ENCODE measurements at regions not wholly inside any gene's neighbourhood (a gene's known extent, or its start where the extent isn't known, plus 50 kb on each side); places are given as distances from the start of the nearest gene placed in this dataset.

- no peak overlapping the region for H3K4me3 ChIP-seq (ENCODE audit: low read length)
- no peaks in the 10 kb centered on the region for H3K27me3 ChIP-seq (ENCODE audit: insufficient read depth, low read length)
- no peaks in the 10 kb centered on the region for H3K9me3 ChIP-seq (ENCODE audit: low read length)
- H3K36me3 ChIP-seq (ENCODE audit: insufficient read depth, low read length), result no peaks in the 10 kb centered on the region
- H3K4me1 ChIP-seq (ENCODE audit: insufficient read depth, low read length), result no peaks in the 10 kb centered on the region
- no peak overlapping the region for H2AFZ ChIP-seq (ENCODE audit: low read depth, low read length)
Measured at GRCh38 chr5:2905741-2906140, 154.3 kb upstream of the IRX2 start.

GRCh38 chr5:2904956-2905355 lies 153.5 kb upstream of the IRX2 start:
- Histone ChIP-seq H3K36me3 (ENCODE audit: insufficient read depth, low read length) (no peaks in the 10 kb centered on the region), H3K27me3 (ENCODE audit: insufficient read depth, low read length) (no peaks in the 10 kb centered on the region), H3K9me3 (ENCODE audit: low read length) (no peaks in the 10 kb centered on the region), H3K4me3 (ENCODE audit: low read length) (no peak overlapping the region), H2AFZ (ENCODE audit: low read depth, low read length) (no peak overlapping the region), H3K4me1 (ENCODE audit: insufficient read depth, low read length) (no peaks in the 10 kb centered on the region)

GRCh38 chr5:2904399-2904798 lies 152.9 kb upstream of the IRX2 start:
- Histone ChIP-seq H3K4me1 (ENCODE audit: insufficient read depth, low read length) (no peaks in the 10 kb centered on the region), H3K36me3 (ENCODE audit: insufficient read depth, low read length) (no peaks in the 10 kb centered on the region), H2AFZ (ENCODE audit: low read depth, low read length) (no peak overlapping the region), H3K27me3 (ENCODE audit: insufficient read depth, low read length) (no peaks in the 10 kb centered on the region), H3K4me3 (ENCODE audit: low read length) (no peak overlapping the region), H3K9me3 (ENCODE audit: low read length) (no peaks in the 10 kb centered on the region)

GRCh38 chr5:2903451-2904395 lies 152.2 kb upstream of the IRX2 start:
- no peaks in the 10 kb centered on the region for H3K9me3 ChIP-seq (ENCODE audit: low read length)
- H3K27me3 ChIP-seq (ENCODE audit: insufficient read depth, low read length), result no peaks in the 10 kb centered on the region
- no peak overlapping the region for H2AFZ ChIP-seq (ENCODE audit: low read depth, low read length)
- H3K4me3 ChIP-seq (ENCODE audit: low read length), result no peak overlapping the region
- no peaks in the 10 kb centered on the region for H3K4me1 ChIP-seq (ENCODE audit: insufficient read depth, low read length)
- no peaks in the 10 kb centered on the region for H3K36me3 ChIP-seq (ENCODE audit: insufficient read depth, low read length)

- Histone ChIP-seq H3K4me3 (ENCODE audit: low read length) (no peak overlapping the region), H3K27me3 (ENCODE audit: insufficient read depth, low read length) (no peaks in the 10 kb centered on the region), H3K36me3 (ENCODE audit: insufficient read depth, low read length) (no peaks in the 10 kb centered on the region), H3K4me1 (ENCODE audit: insufficient read depth, low read length) (no peaks in the 10 kb centered on the region), H2AFZ (ENCODE audit: low read depth, low read length) (no peak overlapping the region), H3K9me3 (ENCODE audit: low read length) (no peaks in the 10 kb centered on the region)
Measured at GRCh38 chr5:2902742-2903297, 151.3 kb upstream of the IRX2 start.

- Histone ChIP-seq H3K9me3 (ENCODE audit: low read length) (no peaks in the 10 kb centered on the region), H3K4me1 (ENCODE audit: insufficient read depth, low read length) (no peaks in the 10 kb centered on the region), H2AFZ (ENCODE audit: low read depth, low read length) (no peak overlapping the region), H3K27me3 (ENCODE audit: insufficient read depth, low read length) (no peaks in the 10 kb centered on the region), H3K36me3 (ENCODE audit: insufficient read depth, low read length) (no peaks in the 10 kb centered on the region), H3K4me3 (ENCODE audit: low read length) (no peak overlapping the region)
Measured at GRCh38 chr5:2902186-2902585, 150.7 kb upstream of the IRX2 start.

GRCh38 chr5:2901511-2901910 lies 150.0 kb upstream of the IRX2 start:
- Histone ChIP-seq H3K4me3 (ENCODE audit: low read length) (no peak overlapping the region), H3K36me3 (ENCODE audit: insufficient read depth, low read length) (no peaks in the 10 kb centered on the region)

GRCh38 chr5:2901096-2901495 lies 149.6 kb upstream of the IRX2 start:
- Histone ChIP-seq H3K36me3 (ENCODE audit: insufficient read depth, low read length) (no peaks in the 10 kb centered on the region), H2AFZ (ENCODE audit: low read depth, low read length) (no peak overlapping the region), H3K4me3 (ENCODE audit: low read length) (no peak overlapping the region), H3K9me3 (ENCODE audit: low read length) (no peaks in the 10 kb centered on the region), H3K27me3 (ENCODE audit: insufficient read depth, low read length) (no peaks in the 10 kb centered on the region), H3K4me1 (ENCODE audit: insufficient read depth, low read length) (no peaks in the 10 kb centered on the region)

More at GRCh38 chr5:2901511-2901910, 150.0 kb upstream of the IRX2 start:
- H3K4me1 ChIP-seq (ENCODE audit: insufficient read depth, low read length), result no peaks in the 10 kb centered on the region
- H3K27me3 ChIP-seq (ENCODE audit: insufficient read depth, low read length), result no peaks in the 10 kb centered on the region
- no peaks in the 10 kb centered on the region for H3K9me3 ChIP-seq (ENCODE audit: low read length)
- no peak overlapping the region for H2AFZ ChIP-seq (ENCODE audit: low read depth, low read length)

GRCh38 chr5:2900360-2900759 lies 148.9 kb upstream of the IRX2 start:
- no peaks in the 10 kb centered on the region for H3K27me3 ChIP-seq (ENCODE audit: insufficient read depth, low read length)
- no peak overlapping the region for H3K4me3 ChIP-seq (ENCODE audit: low read length)
- H2AFZ ChIP-seq (ENCODE audit: low read depth, low read length), result no peak overlapping the region
- no peaks in the 10 kb centered on the region for H3K4me1 ChIP-seq (ENCODE audit: insufficient read depth, low read length)
- no peaks in the 10 kb centered on the region for H3K9me3 ChIP-seq (ENCODE audit: low read length)
- H3K36me3 ChIP-seq (ENCODE audit: insufficient read depth, low read length), result no peaks in the 10 kb centered on the region

GRCh38 chr5:2899311-2899710 lies 147.8 kb upstream of the IRX2 start:
- Histone ChIP-seq H3K4me1 (ENCODE audit: insufficient read depth, low read length) (no peaks in the 10 kb centered on the region), H3K9me3 (ENCODE audit: low read length) (no peaks in the 10 kb centered on the region), H3K36me3 (ENCODE audit: insufficient read depth, low read length) (no peaks in the 10 kb centered on the region), H3K27me3 (ENCODE audit: insufficient read depth, low read length) (no peaks in the 10 kb centered on the region), H2AFZ (ENCODE audit: low read depth, low read length) (no peak overlapping the region), H3K4me3 (ENCODE audit: low read length) (no peak overlapping the region)

- Histone ChIP-seq H3K4me1 (ENCODE audit: insufficient read depth, low read length) (no peaks in the 10 kb centered on the region), H2AFZ (ENCODE audit: low read depth, low read length) (no peak overlapping the region), H3K4me3 (ENCODE audit: low read length) (no peak overlapping the region), H3K36me3 (ENCODE audit: insufficient read depth, low read length) (no peaks in the 10 kb centered on the region), H3K27me3 (ENCODE audit: insufficient read depth, low read length) (no peaks in the 10 kb centered on the region), H3K9me3 (ENCODE audit: low read length) (no peaks in the 10 kb centered on the region)
Measured at GRCh38 chr5:2898661-2899060, 147.2 kb upstream of the IRX2 start.

GRCh38 chr5:2897276-2897961 lies 145.9 kb upstream of the IRX2 start:
- Histone ChIP-seq H3K36me3 (ENCODE audit: insufficient read depth, low read length) (no peaks in the 10 kb centered on the region), H2AFZ (ENCODE audit: low read depth, low read length) (no peak overlapping the region), H3K4me3 (ENCODE audit: low read length) (no peak overlapping the region), H3K27me3 (ENCODE audit: insufficient read depth, low read length) (no peaks in the 10 kb centered on the region), H3K4me1 (ENCODE audit: insufficient read depth, low read length) (no peaks in the 10 kb centered on the region), H3K9me3 (ENCODE audit: low read length) (no peaks in the 10 kb centered on the region)

All from neuron (in vitro differentiated cells).